Activated CD4-positive, alpha-beta memory T cell treated with anti-CD3 and anti-CD28 coated beads for 36 hours (primary cell): ENCODE measurements at regions not wholly inside any gene's neighbourhood (a gene's known extent, or its start where the extent isn't known, plus 50 kb on each side); places are given as distances from the start of the nearest gene placed in this dataset.

ENCODE experiments used
- CTCF ChIA-PET: fragments of 350-600 bp; sonication (Branson Sonifier 250); formaldehyde crosslinking; loops from one replicate; lab custom pipeline; 2021; ENCODE audit warnings: antibody characterized with exemption, inconsistent platforms; lab: Charles Lee
- POLR2A ChIA-PET: fragments of 350-600 bp; sonication (Branson Sonifier 250); formaldehyde crosslinking; loops from one replicate; lab custom pipeline; 2021; ENCODE audit warnings: antibody characterized with exemption; lab: Charles Lee
- DNase-seq: peaks from one replicate; pipeline ENCODE4 v3.0.0-alpha.2; 2020
- H3K27ac Mint-ChIP-seq: one replicate; pipeline ENCODE4 v1.8.0; 2021; ENCODE audit warnings: mixed read lengths
- H3K27me3 Mint-ChIP-seq: one replicate; pipeline ENCODE4 v1.8.0; 2021; ENCODE audit warnings: mixed read lengths
- H3K36me3 Mint-ChIP-seq: one replicate; pipeline ENCODE4 v1.8.0; 2021; ENCODE audit warnings: mixed read lengths
- H3K4me1 Mint-ChIP-seq: one replicate; pipeline ENCODE4 v1.8.0; 2021; ENCODE audit warnings: low read depth, mixed read lengths
- H3K4me3 Mint-ChIP-seq: one replicate; pipeline ENCODE4 v1.8.0; 2021; ENCODE audit warnings: mild to moderate bottlenecking, mixed read lengths
- H3K9me3 Mint-ChIP-seq: one replicate; pipeline ENCODE4 v1.8.0; 2021; ENCODE audit warnings: mixed read lengths
- intact Hi-C: fragments of 100-400 bp; cut with micrococcal nuclease; formaldehyde crosslinking; loops from one replicate; pipeline ENCODE4 v1.15.1; 2023

DNA sequence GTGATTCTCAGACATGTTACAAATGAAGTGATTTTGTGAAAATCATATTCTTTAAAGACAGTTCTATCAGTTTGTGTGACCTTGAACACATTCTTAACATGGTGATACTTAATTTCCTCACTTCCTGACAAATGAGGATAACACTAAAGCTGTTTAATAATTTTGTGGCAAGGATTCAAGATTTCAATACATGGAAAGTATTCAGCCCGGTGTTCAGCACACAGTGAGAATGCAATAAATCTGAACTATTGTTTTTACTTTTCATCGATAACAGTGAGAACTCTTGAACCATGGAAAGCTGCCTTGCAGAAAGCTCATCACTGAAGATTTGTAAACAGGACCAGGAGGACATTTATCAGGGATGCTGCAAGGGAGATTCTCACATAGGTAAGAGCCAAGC is 57.1 kb upstream of the C5orf46 start:
- H3K9me3 Mint-ChIP-seq, result no peaks in the 10 kb centered on the region
- ChIA-PET CTCF (no interaction called here), POLR2A (no interaction called here)
- intact Hi-C loops, result no loop called here
- no peaks in the 10 kb centered on the region for H3K36me3 Mint-ChIP-seq
- no peaks in the 10 kb centered on the region for H3K4me1 Mint-ChIP-seq
- H3K4me3 Mint-ChIP-seq, result no peak overlapping the region
- no peak for DNase-seq
- H3K27me3 Mint-ChIP-seq, result no peaks in the 10 kb centered on the region
- no peak overlapping the region for H3K27ac Mint-ChIP-seq

DNA sequence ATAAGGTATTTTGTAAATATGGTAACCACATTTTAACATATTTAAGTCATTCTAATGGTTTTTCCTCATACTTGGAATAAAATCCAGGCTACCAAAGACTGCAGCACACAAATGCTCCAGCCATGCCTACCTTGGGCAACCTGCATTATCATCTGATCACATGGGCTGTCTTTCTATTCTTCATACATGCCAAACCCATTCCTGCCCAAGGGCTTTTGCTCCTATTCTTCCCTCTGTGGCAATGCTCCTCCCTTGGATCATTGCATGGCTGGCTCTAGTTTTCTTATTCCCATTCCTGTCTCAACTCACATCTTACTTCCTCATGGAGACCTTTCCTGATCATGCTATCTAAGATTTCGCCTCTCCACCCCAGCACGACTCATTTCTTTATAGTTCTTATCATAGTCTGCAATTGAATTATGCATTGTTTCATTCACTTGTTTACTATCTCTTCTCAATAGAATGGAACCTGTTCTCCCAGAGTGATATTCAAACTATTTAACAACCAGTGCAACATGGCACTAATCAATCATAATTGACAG is 54.9 kb upstream of the C5orf46 start:
- no peak overlapping the region for H3K4me3 Mint-ChIP-seq
- no peaks in the 10 kb centered on the region for H3K36me3 Mint-ChIP-seq
- no peak for DNase-seq
- ChIA-PET POLR2A (no interaction called here), CTCF (no interaction called here)
- H3K9me3 Mint-ChIP-seq, result no peaks in the 10 kb centered on the region
- H3K4me1 Mint-ChIP-seq, result no peaks in the 10 kb centered on the region
- intact Hi-C loops, result no loop called here
- no peak overlapping the region for H3K27ac Mint-ChIP-seq
- no peaks in the 10 kb centered on the region for H3K27me3 Mint-ChIP-seq

DNA sequence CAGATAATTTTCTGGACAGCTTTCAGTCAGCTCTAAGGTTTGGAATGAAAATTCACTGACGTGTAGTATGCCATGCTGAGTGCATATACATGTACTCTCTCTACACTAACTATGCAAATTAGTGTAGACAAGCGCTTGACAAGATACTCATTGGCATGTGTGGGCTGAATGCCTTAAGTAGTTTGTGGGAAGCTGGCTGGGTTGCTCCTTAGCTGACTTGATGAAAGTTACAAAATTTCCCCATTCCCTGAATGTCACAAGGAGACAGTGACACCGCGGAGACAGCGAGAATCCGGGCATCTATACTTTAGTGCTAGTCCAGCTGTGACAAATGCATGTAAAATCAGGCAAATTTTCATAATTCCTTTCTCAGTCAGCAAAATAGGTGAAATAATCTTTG is 51.6 kb upstream of the C5orf46 start:
- POLR2A ChIA-PET, result no interaction called here
- no peak overlapping the region for H3K4me3 Mint-ChIP-seq
- CTCF ChIA-PET, result interaction anchor here (0.6 kb wide), 1 partner anchor 9 kb away, joined by 3 read pairs; no protein-coding TSS in a partner anchor

DNA sequence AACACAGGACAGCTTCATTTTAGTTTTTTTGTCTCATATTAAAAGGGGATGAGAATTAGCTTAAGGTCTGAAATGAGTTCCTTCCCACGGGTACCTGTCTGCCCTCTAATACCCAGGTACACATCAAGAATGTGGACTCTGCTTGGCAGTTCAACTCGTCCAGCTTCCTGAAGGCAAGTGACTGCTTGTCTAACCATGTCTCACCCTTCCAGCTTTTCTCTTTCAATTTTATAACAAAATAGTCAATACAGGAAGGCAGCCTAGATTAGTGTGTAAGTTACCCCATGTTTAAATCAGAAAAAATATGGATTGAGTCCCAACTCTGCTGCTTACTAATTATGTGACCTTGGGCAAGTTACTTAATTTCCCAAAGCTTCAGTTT is 50.5 kb upstream of the C5orf46 start:
- no peak for DNase-seq
- intact Hi-C loops, result loop anchor here (10.0 kb wide), 1 partner anchor 418 kb away; no protein-coding TSS in a partner anchor
- H3K27ac Mint-ChIP-seq, result no peak overlapping the region
- no peaks in the 10 kb centered on the region for H3K4me1 Mint-ChIP-seq
- H3K4me3 Mint-ChIP-seq, result no peak overlapping the region
- no peaks in the 10 kb centered on the region for H3K9me3 Mint-ChIP-seq
- ChIA-PET POLR2A (no interaction called here), CTCF (no interaction called here)
- H3K36me3 Mint-ChIP-seq, result no peaks in the 10 kb centered on the region
- no peaks in the 10 kb centered on the region for H3K27me3 Mint-ChIP-seq

More for the DNA sequence above, 51.6 kb upstream of the C5orf46 start:
- intact Hi-C loops, result loop anchor here (10.0 kb wide), 1 partner anchor 417 kb away; no protein-coding TSS in a partner anchor
- no peak for DNase-seq
- Mint-ChIP-seq H3K27me3 (no peaks in the 10 kb centered on the region), H3K27ac (no peak overlapping the region), H3K4me1 (no peaks in the 10 kb centered on the region), H3K9me3 (no peaks in the 10 kb centered on the region), H3K36me3 (no peaks in the 10 kb centered on the region)

DNA sequence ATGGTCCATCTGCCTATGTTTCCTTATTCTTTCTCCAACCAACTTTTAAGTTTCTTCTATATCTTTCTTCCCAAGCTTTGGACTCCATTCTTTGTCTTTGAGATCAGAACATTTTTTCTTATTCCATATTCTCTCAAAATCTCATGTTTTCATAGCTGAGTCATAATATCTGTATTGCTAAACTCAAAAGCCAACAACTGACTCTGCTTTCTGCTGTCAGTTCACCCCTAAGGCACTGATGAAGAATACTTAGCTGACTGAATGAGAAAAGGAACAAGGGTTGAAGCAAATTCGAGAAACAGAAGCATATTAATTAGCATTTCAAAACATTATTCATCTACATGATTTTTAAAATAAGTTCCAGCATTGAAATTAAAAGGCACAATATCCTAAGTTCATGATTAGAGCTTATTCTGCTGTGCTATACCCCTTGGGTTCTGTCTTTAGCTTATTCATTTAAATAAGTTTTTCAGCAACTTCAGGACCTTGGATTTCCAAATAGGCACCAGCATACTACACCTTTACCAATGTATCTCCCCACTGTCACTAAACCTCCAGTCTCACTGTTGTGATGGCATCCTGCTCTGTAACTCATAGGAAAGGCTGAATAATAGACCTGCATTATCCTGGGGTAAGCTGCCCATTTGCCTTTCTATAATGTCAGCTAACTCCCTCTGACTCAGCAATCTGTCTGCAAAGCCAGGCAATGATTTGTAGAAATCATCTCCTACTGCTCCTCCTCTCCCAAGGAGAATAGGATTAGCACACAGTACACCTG is 49.9 kb upstream of the C5orf46 start:
- intact Hi-C loops, result loop anchor here (10.0 kb wide), 1 partner anchor 419 kb away; no protein-coding TSS in a partner anchor
- CTCF ChIA-PET, result interaction anchor here (1.7 kb wide), 1 partner anchor 775 kb away, joined by 4 read pairs; no protein-coding TSS in a partner anchor

More for the DNA sequence above, 49.9 kb upstream of the C5orf46 start:
- H3K36me3 Mint-ChIP-seq, result no peaks in the 10 kb centered on the region
- no peaks in the 10 kb centered on the region for H3K4me1 Mint-ChIP-seq
- POLR2A ChIA-PET, result no interaction called here
- H3K27ac Mint-ChIP-seq, result no peak overlapping the region
- peaks cover 2% of the 10 kb centered on the region for H3K27me3 Mint-ChIP-seq
- DNase-seq, result no peak
- no peaks in the 10 kb centered on the region for H3K9me3 Mint-ChIP-seq
- no peak overlapping the region for H3K4me3 Mint-ChIP-seq
